ENCODE measurements at regions not wholly inside any gene's neighbourhood (a gene's known extent, or its start where the extent isn't known, plus 50 kb on each side); places are given as distances from the start of the nearest gene placed in this dataset.
"Not testable (repeated sequence)": the region's sequence is repeated elsewhere in the genome, so short reads cannot be mapped to it uniquely, and the experiment has no call there.

DNA sequence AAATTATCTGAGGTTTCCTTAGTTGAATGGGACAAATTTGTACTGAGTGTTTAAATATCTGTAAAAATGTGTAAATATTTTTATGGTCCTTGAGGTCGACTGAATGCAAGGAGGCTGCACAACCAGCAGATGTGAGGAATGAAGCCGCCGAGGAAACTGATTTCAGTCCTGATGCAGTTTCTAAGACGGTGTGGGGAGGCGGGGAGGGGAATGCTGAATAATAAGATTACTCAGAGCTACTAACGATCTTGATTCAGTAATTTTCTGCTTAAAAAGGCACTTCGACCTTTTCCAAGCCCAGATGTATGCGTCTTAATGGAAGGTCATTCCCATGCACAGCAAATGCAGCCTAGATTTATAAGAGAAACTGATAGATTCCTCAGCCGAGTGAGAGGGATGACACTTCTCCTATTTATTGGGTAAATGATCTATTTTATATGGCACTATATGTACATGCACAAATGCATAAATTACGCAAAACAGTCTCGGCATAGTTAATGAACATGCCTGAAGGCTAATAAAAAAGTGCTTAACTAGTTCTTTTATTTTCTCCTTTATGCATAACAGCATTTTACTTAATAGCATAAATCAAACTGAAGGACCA lies 167.6 kb upstream of the PITRM1 start:
- no peak for DNase-seq (ENCODE audit: low spot score)

DNA sequence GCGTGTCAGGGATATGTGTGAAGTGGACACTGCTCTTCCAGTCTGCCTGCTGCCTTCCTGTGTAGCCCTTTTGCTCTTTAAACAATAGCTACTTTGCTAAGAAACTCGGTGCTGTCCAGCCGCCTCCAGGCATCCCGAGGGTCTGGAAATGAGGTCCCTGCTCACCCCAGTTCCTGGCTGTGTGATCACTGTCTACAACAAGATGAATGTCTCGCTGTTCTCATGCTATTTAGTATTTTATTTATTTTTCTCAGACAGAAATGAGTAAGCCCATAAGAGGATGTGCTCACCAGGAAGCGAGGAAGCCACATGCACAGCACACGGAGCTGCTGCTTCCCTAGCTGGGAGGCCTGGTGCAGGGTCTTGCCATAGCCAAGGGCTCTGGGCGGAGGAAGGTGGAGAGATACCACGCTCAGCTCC lies 167.0 kb upstream of the PITRM1 start:
- DNase-seq (ENCODE audit: low spot score): no peak

DNA sequence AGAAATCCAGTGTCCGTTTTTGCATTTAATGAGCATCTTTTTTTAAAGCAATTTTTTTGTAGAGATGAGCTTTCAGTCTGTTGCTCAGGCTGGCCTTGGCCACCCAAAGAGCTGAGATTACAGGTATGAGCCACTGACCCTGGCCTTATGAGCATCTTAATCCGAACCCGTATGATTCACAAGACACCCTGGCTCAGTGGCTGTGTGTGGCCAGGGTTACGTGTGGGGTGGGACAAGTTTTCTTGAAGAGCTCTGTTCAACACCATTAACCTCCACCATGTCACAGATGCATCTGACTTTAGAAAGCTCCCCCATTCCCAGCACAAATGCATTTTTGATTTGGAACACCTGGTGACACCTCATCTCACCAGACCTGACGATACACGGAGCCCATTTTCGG lies 166.5 kb upstream of the PITRM1 start:
- no peak for DNase-seq (ENCODE audit: low spot score)

DNA sequence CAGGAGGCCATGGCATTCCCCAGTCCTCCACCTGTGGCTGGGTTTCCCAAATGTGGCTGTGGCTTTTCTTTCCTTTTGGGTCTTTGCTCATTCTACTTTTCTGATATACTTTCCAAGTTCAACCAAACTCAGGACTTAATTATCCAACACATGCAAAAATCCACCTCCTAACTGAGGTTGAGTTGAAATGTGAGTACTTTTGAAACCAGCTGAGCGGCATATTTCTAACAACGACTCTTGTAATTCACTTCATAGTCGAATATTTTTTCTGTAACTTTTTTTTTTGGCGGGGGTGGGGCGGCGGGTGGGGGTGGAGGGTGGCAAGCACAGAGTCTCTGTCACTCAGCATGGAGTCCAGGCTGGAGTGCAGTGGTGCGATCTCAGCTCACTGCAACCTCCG lies 165.2 kb upstream of the PITRM1 start:
- no peak for DNase-seq (ENCODE audit: low spot score)

DNA sequence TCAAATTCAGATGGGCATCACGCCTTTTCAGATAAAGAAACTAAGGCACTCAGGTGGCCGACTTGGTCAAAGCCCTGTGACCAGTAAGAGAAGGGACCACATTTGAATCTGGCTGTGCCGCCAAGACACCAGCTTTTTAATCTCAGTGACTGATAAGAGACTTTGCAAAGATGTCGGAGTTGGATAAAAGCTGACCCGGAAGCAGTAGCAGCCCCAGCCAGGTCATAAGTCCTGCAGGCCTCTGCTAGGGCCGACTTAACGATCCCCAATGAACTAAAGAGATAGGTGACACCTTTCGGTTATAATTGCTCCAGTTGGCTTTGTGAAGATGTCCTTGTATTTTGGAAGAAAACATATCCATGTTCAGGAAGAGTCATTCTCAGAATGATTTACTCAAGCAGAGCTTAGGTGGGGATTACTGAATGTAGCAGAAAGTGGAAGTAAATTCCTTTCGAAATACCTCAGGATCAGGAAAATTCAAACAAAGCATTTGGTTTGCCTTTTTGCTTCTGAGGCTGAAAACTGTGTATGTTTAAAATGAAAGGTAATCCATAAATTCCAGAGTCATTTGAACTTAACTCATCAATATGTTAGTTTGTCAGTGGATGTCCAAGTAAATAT lies 164.2 kb upstream of the PITRM1 start:
- no peak for DNase-seq (ENCODE audit: low spot score)

DNA sequence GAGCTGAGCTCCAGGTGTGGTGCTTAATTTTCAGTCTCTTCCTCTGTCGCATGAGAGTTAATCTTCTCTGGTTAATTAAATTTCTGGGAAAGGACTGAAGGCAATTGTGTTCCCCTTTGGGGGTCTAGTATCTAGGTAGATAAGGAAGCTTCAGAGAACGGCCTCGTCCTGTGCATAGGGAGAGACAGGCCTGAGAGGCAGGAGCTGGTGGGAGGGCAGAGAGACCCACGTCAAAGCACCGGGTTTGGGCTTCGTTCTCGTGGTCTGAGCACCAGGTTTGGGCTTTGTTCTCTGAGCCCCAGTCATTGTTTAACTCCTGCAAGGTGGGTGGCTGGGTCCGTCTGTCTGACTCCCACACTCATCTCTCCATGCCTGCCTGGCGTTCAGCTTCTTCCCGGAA lies 160.8 kb upstream of the PITRM1 start:
- DNase-seq (ENCODE audit: low spot score): no peak

DNA sequence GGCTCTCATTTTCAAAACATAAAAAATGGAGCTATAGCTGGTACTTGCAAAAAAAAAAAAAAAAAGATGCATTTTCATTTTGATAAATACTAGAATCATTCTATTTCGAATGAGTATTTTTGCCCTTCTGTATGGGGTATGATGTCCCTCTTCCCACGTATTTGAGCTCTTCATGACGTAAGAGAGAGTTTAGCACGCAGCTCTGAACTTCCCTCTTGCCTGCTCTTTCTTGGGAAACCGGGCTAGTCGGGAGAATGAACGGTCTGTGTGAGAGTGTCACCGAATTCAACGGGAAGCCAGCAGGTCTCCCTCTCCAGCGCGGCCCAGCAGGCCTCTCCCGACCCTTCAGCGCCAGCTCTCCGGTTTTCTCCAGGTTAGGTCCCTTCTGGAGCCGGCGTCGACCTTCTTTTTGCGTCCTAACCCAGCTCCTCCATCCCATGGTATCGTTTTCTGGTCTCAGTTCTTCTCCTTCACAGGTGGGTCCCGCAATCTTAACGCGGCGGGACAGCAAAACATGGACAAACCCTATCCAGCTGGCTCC lies 159.2 kb upstream of the PITRM1 start:
- no peak for DNase-seq (ENCODE audit: low spot score)

DNA sequence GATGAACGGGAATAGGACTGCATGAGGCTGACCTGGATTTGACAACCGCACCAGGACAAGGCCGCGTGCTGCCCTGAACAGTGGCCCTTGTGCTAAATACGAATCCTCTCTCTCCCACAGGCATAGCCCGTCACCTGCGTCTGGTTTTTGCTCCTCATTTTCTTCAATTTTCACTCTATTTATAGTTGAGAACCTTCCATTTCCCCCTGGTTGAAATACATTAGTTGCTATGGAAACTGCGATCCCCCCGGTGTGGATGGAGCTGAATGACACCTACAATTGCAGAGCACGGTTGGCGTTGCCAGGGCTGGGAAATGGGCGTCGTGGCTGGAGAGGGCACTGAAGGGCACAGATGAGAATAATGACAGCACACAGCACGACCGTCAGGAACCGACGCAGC lies 158.6 kb upstream of the PITRM1 start:
- DNase-seq (ENCODE audit: low spot score): no peak

DNA sequence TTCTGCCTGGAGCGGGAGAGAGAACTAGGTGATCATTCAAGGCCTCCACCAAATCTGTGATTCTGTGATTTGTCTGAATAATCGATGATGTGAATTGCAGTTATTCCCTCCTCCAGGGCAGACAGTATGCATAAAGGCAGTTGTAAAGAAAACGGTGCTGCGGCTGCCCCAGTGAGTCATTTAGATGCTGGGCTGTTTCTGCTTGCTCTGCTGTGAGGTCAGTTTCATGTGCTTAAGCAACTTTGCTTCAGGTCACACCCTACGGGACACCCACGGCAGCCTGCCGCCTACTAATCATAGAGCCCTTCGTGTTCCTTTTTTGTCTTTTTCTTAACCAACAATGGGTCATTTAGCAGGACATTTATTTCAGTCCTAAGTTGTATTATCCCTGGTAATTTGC lies 158.1 kb upstream of the PITRM1 start:
- DNase-seq (ENCODE audit: low spot score): no peak

DNA sequence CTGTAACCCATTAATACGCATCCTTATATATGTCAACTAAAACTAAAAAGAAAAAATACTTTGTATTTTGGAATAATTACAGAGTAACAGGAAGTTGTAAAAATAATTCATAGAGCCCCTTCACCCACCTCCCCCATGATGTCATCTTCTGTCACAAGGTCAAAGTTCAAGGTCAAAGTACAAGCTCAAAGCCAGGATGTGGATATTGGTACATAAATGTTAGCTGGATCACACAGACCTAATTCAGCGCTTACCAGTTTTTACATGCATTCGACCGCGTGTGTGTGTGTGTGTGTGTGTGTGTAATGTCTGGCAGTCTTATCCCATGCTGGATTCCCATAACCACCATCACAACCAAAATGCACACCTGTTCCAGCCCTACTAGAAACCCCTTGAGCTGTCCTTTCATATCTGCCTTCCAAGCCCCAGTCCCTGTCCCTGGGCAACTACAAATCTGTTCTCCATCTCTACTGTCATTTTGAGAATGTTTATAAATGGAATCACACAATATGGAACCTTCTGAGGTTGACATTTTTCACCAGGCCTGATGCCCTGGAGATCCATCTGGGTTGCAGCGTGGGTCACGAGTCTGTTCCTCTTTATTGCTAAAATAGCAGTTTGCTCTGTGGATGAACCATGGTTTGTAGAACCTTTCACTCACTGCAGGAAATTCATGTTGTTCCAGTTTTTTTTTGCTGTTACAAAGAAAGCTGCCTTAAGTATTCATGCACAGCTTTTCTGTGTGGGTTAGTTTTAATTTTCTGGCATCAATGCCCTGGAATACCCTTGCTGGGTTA lies 153.6 kb upstream of the PITRM1 start:
- DNase-seq (ENCODE audit: low spot score): no peak

DNA sequence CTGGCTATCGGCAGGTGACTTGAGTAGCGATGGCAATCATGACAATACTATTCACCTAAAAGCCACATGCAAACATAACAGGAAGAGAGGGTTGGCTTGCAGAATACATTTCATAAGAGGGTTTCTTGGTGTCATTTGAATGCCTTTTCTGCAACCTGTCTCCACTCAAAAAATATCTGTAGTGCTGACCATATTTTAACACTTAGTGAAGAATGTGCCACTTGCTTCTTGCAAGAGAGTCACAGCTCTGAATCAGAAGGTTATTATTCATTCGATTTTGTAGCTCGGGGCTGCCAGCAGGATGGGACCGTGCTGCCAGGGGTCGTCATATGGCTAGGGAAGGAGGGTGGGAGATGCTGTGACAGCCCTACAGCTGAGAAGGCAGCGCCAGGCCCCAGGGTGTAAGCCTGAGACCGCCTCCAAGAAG lies 152.0 kb upstream of the PITRM1 start:
- DNase-seq (ENCODE audit: low spot score): no peak

DNA sequence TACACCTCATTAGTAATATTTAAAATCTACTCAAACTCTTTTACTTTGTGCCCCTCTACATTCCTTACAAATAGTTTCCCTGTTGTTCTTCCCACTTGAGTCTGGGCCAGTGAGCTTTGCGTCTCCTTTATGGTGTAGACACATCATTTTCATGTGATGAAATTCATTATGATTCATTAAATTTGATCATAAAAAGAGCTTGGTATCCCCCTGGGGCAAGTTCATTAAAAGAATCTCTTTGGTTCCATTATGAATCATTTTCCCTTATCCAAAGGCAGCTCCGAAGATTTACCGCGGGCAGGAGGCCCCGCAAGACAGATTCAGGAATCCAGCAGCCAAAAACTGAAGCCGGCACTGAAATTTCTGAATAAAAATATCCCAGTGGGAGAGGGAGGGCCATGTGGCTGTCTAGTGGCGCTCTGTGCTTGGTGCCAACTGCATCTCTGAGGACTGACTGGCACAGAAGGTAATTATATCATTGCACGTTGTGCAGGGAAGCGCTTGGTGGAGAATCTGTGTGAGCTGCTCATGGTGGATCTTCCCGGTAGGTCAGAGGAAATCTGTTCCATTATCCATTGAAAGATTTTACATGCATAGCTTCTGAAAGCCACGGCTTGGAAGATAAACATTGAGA lies 151.4 kb upstream of the PITRM1 start:
- DNase-seq (ENCODE audit: low spot score): no peak

DNA sequence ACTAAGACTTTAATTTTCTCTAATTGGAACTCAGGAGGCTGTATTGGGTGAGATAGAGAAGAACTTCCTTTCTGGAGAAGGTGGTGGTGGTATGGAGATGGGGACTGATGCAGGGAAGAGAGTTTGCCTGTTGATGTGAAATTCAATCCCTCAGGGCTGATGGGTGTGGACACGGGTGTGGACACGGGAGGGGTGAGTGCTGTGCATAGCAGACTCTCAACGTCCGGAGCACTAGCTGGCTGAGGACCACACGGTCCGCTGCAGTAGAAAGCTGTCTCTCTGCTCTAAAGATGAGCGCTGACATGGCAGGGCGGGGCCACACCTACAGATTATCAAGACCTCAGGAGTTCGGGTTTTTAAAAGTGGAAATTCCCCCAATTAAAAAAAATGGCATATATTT lies 148.5 kb upstream of the PITRM1 start:
- DNase-seq (ENCODE audit: low spot score): no peak

DNA sequence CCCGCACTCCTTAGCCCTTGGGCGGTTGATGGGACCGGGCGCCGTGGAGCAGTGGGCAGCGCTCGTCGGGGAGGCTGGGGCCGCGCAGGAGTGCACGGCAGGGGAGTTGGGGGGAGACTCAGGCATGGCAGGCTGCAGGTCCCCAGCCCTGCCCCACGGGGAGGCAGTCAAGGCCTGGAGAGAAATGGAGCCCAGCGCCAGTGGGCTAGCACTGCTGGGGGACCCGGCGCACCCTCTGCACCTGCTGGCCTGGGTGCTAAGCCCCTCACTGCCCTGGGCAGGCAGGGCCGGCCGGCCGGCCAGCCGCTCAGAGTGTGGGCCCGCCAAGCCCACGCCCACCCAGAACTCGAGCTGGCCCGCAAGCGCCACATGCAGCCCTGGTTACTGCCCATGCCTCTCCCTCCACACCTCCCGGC lies 147.2 kb upstream of the PITRM1 start:
- no peak for DNase-seq (ENCODE audit: low spot score)

DNA sequence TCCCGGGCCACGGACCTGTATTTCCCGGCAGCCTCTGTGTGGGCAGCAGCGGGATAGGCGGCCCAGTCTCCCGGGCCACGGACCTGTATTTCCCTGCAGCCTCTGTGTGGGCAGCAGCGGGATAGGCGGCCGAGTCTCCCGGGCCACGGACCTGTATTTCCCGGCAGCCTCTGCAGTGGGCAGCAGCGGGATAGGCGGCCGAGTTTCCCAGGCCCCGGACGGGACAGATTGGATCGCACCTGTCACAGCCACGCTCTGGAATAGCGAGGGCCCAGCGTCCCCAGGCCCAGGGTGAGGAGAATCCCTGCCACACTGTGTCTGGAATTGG lies 145.9 kb upstream of the PITRM1 start:
- DNase-seq (ENCODE audit: low spot score): not testable (repeated sequence)

DNA sequence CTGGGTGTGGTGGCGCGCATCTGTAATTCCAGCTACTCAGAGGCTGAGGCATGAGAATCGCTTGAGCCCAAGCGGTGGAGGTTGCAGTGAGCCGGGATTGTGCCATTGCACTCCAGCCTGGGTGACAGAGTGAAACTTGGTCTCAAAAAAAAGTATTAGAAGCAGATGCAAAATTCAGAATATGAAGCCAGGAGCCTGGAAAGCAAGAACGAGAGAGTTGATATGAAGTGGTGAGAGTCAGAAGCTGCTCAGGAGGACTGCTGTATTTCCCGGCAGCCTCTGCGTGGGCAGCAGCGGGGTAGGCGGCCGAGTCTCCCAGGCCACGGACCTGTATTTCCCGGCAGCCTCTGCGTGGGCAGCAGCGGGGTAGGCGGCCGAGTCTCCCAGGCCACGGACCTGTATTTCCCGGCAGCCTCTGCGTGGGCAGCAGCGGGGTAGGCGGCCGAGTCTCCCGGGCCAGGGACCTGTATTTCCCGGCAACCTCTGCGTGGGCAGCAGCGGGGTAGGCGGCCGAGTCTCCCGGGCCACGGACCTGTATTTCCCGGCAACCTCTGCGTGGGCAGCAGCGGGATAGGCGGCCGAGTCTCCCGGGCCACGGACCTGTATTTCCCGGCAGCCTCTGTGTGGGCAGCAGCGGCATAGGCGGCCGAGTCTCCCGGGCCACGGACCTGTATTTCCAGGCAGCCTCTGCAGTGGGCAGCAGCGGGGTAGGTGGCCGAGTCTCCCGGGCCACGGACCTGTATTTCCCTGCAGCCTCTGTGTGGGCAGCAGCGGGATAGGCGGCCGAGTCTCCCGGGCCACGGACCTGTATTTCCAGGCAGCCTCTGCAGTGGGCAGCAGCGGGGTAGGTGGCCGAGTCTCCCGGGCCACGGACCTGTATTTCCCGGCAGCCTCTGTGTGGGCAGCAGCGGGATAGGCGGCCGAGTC lies 145.2 kb upstream of the PITRM1 start:
- DNase-seq (ENCODE audit: low spot score): not testable (repeated sequence)

DNA sequence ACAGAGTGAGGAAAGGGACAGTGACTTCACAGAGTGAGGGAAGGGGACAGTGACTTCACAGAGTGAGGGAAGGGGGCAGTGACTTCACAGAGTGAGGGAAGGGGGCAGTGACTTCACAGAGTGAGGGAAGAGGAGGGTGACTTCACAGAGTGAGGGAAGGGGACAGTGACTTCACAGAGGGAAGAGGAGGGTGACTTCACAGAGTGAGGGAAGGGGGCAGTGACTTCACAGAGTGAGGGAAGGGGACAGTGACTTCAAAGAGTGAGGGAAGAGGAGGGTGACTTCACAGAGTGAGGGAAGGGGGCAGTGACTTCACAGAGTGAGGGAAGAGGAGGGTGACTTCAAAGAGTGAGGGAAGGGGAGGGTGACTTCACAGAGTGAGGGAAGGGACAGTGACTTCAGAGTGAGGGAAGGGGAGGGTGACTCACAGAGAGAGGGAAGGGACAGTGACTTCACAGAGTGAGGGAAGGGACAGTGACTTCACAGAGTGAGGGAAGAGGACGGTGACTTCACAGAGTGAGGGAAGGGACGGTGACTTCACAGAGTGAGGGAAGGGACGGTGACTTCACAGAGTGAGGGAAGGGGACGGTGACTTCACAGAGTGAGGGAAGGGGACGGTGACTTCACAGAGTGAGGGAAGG lies 142.0 kb upstream of the PITRM1 start:
- not testable (repeated sequence) for DNase-seq (ENCODE audit: low spot score)

DNA sequence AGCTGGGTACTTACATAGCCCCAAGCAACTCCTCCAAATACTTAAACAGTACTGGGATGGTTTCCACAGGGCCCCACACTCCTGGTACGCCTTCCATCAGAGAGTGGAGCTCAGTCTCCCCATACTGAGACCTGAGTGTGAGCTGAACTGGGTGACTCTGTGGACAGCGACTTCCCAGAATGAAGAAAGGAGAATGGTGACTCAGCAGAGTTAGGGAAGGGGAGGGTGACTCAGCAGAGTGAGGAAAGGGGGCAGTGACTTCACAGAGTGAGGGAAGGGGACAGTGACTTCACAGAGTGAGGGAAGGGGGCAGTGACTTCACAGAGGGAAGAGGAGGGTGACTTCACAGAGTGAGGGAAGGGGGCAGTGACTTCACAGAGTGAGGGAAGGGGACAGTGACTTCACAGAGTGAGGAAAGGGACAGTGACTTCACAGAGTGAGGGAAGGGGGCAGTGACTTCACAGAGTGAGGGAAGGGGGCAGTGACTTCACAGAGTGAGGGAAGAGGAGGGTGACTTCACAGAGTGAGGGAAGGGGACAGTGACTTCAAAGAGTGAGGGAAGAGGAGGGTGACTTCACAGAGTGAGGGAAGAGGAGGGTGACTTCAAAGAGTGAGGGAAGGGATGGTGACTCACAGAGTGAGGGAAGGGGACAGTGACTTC lies 141.3 kb upstream of the PITRM1 start:
- DNase-seq (ENCODE audit: low spot score): not testable (repeated sequence)

DNA sequence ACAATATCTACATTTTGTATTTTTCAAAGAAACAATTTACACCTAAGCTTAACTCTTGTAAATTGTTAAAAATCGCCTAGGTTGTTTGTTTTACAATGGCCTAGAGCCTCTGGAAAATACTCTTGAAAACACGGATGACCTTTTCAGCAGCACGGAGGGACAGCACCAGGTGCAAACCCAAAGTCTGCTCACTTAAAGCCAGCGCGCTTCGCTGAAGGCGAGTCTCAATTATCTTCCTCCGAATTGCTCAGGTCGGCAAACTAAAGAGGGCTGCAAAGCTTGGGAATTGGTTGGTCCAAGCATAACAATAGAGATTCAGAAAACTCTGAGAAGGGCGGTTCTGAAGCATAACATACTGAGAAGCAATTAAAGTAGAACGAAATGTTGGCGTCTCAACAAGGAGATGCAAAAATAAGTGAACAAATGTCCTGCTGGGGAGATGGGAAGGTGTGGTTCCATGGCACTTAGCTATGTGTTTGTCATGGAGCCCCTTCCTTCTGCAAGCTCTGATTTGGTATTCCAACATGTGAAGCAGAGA lies 139.9 kb upstream of the PITRM1 start:
- DNase-seq (ENCODE audit: low spot score): no peak

Measured in CD4-positive, alpha-beta T cell treated with Interleukin-2 at 100 ng/mL for 4 hours (primary cell).